ENCODE measurements at regions not wholly inside any gene's neighbourhood (a gene's known extent, or its start where the extent isn't known, plus 50 kb on each side); places are given as distances from the start of the nearest gene placed in this dataset.

DNA sequence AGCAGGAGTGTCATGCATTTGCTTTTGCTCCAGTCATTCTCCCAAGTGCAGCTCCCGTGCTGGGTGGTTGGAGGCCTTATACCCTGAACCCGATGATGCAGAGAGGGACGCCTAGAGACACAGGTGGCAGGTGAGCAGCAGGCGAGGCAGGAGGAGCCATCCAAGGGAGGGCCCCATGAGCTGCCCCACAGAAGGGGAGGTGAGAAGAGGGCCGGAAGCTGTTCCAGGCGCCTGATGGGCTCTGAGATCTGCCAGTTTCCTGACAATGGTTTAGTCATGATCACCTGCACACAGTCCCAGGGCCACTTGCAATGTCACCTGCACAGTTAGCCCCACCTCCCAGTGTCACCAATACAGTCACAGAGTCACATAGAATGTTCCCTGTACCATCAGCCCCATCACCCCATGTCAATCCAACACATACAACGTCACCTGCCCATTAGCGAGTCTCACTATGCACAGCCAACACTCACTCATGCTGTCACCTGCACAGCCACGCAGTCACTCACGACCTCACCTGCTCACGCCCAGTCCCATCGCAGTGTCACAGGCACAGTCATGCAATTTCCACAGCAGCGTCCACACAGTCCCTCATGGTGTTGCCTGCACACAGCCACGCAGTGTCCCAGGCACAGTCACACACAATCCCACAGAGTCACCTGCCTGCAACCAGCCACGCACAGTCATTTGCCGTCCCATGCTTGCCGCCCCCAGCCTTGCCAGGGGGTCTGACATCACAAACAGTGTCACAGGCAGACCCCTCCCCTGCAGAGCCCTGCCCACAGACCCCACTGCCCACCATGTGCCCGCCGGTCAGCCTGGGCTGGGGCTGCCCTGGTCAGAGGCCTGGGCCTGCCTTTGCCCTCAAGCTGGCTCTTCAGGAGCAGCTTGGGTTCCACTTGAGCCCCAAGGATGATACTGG, 113.4 kb downstream of the LHX2 start:
- CTCF ChIA-PET: interaction anchor here (1.0 to 4.0 kb wide), 6 partner anchors 12 to 267 kb away, joined by 3 to 64 read pairs (median 19); no protein-coding TSS in a partner anchor
- no peak for DNase-seq
- Histone ChIP-seq H3K9me2 (no peaks in the 10 kb centered on the region), H3K4me2 (no peak overlapping the region), H3K9me3 (no peaks in the 10 kb centered on the region), H3K4me3 (ENCODE audit: low read depth in 2 of 2, low read length in 1 of 2) (no peak overlapping the region), H3K27me3 (ENCODE audit: insufficient read depth) (no peaks in the 10 kb centered on the region; the same call in 1 of the 2 replicates), H3K36me3 (replicated peaks in 1 of 2; ENCODE audit: control insufficient read depth in 1 of 2, insufficient read depth in 2 of 2, low read length in 1 of 2) (no peaks in the 10 kb centered on the region), H3F3A (replicated peaks; ENCODE audit: insufficient read depth) (no peaks in the 10 kb centered on the region), H3K9ac (no peak overlapping the region), H3K27ac (ENCODE audit: low read depth in 2 of 2, low read length in 1 of 2) (no peak overlapping the region), H3K79me2 (ENCODE audit: insufficient read depth) (no peaks in the 10 kb centered on the region), H4K20me1 (ENCODE audit: insufficient read depth) (no peaks in the 10 kb centered on the region), H3K4me1 (ENCODE audit: control insufficient read depth in 1 of 2, insufficient read depth in 2 of 2, low read depth in 1 of 2, low read length in 1 of 2) (no peaks in the 10 kb centered on the region), H2AFZ (ENCODE audit: low read depth) (no peak overlapping the region)
- no peak for TF ChIP-seq YY1 (IDR thresholded peaks at IDR 0.05; ENCODE audit: low read depth)
- TF ChIP-seq, protein P1, sequence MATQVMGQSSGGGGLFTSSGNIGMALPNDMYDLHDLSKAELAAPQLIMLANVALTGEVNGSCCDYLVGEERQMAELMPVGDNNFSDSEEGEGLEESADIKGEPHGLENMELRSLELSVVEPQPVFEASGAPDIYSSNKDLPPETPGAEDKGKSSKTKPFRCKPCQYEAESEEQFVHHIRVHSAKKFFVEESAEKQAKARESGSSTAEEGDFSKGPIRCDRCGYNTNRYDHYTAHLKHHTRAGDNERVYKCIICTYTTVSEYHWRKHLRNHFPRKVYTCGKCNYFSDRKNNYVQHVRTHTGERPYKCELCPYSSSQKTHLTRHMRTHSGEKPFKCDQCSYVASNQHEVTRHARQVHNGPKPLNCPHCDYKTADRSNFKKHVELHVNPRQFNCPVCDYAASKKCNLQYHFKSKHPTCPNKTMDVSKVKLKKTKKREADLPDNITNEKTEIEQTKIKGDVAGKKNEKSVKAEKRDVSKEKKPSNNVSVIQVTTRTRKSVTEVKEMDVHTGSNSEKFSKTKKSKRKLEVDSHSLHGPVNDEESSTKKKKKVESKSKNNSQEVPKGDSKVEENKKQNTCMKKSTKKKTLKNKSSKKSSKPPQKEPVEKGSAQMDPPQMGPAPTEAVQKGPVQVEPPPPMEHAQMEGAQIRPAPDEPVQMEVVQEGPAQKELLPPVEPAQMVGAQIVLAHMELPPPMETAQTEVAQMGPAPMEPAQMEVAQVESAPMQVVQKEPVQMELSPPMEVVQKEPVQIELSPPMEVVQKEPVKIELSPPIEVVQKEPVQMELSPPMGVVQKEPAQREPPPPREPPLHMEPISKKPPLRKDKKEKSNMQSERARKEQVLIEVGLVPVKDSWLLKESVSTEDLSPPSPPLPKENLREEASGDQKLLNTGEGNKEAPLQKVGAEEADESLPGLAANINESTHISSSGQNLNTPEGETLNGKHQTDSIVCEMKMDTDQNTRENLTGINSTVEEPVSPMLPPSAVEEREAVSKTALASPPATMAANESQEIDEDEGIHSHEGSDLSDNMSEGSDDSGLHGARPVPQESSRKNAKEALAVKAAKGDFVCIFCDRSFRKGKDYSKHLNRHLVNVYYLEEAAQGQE (IDR thresholded peaks at IDR 0.05; ENCODE audit: low read depth, low read length): no peak
- TF ChIP-seq, protein P2, sequence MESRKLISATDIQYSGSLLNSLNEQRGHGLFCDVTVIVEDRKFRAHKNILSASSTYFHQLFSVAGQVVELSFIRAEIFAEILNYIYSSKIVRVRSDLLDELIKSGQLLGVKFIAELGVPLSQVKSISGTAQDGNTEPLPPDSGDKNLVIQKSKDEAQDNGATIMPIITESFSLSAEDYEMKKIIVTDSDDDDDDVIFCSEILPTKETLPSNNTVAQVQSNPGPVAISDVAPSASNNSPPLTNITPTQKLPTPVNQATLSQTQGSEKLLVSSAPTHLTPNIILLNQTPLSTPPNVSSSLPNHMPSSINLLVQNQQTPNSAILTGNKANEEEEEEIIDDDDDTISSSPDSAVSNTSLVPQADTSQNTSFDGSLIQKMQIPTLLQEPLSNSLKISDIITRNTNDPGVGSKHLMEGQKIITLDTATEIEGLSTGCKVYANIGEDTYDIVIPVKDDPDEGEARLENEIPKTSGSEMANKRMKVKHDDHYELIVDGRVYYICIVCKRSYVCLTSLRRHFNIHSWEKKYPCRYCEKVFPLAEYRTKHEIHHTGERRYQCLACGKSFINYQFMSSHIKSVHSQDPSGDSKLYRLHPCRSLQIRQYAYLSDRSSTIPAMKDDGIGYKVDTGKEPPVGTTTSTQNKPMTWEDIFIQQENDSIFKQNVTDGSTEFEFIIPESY (IDR thresholded peaks at IDR 0.05; ENCODE audit: borderline replicate concordance, low read depth): no peak
- no peak for TF ChIP-seq RFX5 (IDR thresholded peaks at IDR 0.05; ENCODE audit: low read length)
- TF ChIP-seq RCOR1 (IDR thresholded peaks at IDR 0.05; ENCODE audit: low read length): no peak
- no peak for TF ChIP-seq CTCF (IDR thresholded peaks at IDR 0.05)
- no peak for TF ChIP-seq GABPA (IDR thresholded peaks at IDR 0.05; ENCODE audit: low read depth)
- TF ChIP-seq GATA2 (CRISPR knock-in tag; IDR thresholded peaks at IDR 0.05): no peak
- TF ChIP-seq FOXM1 (IDR thresholded peaks at IDR 0.05; ENCODE audit: low read depth): no peak
- no peak for TF ChIP-seq SIN3A (IDR thresholded peaks at IDR 0.05; ENCODE audit: borderline replicate concordance, low read depth, low read length)
- TF ChIP-seq, protein P3, sequence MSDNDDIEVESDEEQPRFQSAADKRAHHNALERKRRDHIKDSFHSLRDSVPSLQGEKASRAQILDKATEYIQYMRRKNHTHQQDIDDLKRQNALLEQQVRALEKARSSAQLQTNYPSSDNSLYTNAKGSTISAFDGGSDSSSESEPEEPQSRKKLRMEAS (IDR thresholded peaks at IDR 0.05; ENCODE audit: low read depth): no peak
- no peak for TF ChIP-seq ELF1 (IDR thresholded peaks at IDR 0.05)
- TF ChIP-seq POLR2AphosphoS5 (IDR thresholded peaks at IDR 0.05; ENCODE audit: low read depth, low read length): no peak
- TF ChIP-seq TEAD4 (IDR thresholded peaks at IDR 0.05; ENCODE audit: borderline replicate concordance, insufficient read depth): no peak
- TF ChIP-seq PBX3 (IDR thresholded peaks at IDR 0.05): no peak
- TF ChIP-seq RXRA (IDR thresholded peaks at IDR 0.05; ENCODE audit: borderline replicate concordance, low read depth): no peak
- no peak for TF ChIP-seq USF2 (IDR thresholded peaks at IDR 0.05; ENCODE audit: borderline replicate concordance, low read depth, low read length)
- TF ChIP-seq TAF1 (IDR thresholded peaks at IDR 0.05; ENCODE audit: borderline replicate concordance, low read depth, low read length): no peak
- no peak for TF ChIP-seq EP300 (IDR thresholded peaks at IDR 0.05; ENCODE audit: borderline replicate concordance in 1 of 2, low read depth in 1 of 2, low read length in 1 of 2)
- no peak for TF ChIP-seq FOSL2 (IDR thresholded peaks at IDR 0.05; ENCODE audit: borderline replicate concordance, low read depth)
- 80% methylated on average over 18 of the region's 19 CpGs for WGBS (ENCODE audit: low lambda C conversion rate)
- POLR2A ChIA-PET: no interaction called here
